ENCODE measurements at regions not wholly inside any gene's neighbourhood (a gene's known extent, or its start where the extent isn't known, plus 50 kb on each side); places are given as distances from the start of the nearest gene placed in this dataset.

DNA sequence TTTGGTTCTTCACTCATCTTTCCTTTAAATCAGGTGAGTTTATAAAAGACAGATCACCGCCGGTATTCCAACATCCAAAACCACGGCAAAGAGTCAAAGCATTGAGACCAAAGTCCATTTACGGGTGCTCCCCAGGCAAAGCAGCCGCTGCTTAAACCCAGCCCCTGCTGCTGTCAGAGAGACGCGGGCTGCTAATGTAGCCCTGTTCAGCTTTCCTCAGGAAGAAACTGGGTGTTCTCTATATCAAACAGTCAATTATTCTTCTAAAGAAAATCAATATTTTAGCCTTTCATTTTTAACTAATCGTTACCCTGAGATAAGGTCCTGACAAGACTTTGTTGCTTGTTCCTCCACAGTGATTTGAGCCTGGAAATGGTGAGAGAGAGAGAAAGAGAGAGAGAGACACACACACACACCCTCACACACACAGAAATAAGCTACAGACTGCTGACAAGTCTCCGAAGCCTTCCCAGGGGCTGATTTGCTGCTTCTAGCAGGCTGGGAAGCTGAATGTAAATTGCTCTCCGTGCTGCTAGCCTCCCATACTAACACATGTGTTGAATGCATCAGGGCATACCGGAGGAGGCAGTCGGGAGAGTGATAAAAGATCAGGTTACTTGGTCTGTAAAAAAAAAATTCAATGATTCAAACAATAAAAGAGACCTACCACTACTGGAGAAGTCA is 183.0 kb upstream of the ANK3 start:
- H3K4me1 ChIP-seq = no peaks in the 10 kb centered on the region
- H3K27me3 ChIP-seq = no peaks in the 10 kb centered on the region
- 8 to 20% methylated on average over 12 of the region's 12 CpGs for WGBS, 2 donors
- H3K27ac ChIP-seq = no peak overlapping the region
- no peaks in the 10 kb centered on the region for H3K9me3 ChIP-seq
- DNase-seq = peak; percentile 15
- no peaks in the 10 kb centered on the region for H3K36me3 ChIP-seq (ENCODE audit: low read depth, missing control alignments)
- intact Hi-C loops (cut with DNase I; ENCODE audit: low total_unique reads) = no loop called here
- H3K4me3 ChIP-seq = no peak overlapping the region
- TF ChIP-seq, protein P1, sequence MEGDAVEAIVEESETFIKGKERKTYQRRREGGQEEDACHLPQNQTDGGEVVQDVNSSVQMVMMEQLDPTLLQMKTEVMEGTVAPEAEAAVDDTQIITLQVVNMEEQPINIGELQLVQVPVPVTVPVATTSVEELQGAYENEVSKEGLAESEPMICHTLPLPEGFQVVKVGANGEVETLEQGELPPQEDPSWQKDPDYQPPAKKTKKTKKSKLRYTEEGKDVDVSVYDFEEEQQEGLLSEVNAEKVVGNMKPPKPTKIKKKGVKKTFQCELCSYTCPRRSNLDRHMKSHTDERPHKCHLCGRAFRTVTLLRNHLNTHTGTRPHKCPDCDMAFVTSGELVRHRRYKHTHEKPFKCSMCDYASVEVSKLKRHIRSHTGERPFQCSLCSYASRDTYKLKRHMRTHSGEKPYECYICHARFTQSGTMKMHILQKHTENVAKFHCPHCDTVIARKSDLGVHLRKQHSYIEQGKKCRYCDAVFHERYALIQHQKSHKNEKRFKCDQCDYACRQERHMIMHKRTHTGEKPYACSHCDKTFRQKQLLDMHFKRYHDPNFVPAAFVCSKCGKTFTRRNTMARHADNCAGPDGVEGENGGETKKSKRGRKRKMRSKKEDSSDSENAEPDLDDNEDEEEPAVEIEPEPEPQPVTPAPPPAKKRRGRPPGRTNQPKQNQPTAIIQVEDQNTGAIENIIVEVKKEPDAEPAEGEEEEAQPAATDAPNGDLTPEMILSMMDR (IDR thresholded peaks at IDR 0.05) = no peak
- no peak for TF ChIP-seq POLR2A (IDR thresholded peaks at IDR 0.05)

DNA sequence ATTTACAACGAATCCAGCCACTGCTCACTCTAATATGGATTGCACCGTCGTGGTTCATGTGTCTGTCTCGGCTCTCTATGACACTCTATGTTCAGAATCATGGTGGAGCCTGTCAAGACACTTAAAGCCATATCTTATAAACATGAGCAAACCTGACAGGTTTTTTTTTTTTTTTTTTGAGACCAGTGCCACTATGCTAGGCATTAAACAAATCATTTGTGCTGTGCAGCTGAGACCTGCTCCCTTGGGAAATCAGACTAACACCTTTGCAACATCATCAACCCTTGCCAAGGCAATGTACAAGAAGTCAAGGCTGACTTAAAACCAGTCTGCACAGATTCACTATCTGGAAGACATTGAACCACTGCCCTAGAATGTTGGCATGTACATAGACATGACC is 181.2 kb upstream of the ANK3 start:
- Histone ChIP-seq H3K36me3 (ENCODE audit: low read depth, missing control alignments) (no peaks in the 10 kb centered on the region), H3K4me3 (no peak overlapping the region), H3K9me3 (no peaks in the 10 kb centered on the region), H3K27ac (no peak overlapping the region), H3K27me3 (no peaks in the 10 kb centered on the region), H3K4me1 (no peaks in the 10 kb centered on the region)
- no peak for TF ChIP-seq POLR2A (IDR thresholded peaks at IDR 0.05)
- TF ChIP-seq, protein P1 (IDR thresholded peaks at IDR 0.05) = no peak
- DNase-seq = no peak
- WGBS, 2 donors = 89 to 97% methylated on average over 4 of the region's 4 CpGs
- intact Hi-C loops (cut with DNase I; ENCODE audit: low total_unique reads) = no loop called here

DNA sequence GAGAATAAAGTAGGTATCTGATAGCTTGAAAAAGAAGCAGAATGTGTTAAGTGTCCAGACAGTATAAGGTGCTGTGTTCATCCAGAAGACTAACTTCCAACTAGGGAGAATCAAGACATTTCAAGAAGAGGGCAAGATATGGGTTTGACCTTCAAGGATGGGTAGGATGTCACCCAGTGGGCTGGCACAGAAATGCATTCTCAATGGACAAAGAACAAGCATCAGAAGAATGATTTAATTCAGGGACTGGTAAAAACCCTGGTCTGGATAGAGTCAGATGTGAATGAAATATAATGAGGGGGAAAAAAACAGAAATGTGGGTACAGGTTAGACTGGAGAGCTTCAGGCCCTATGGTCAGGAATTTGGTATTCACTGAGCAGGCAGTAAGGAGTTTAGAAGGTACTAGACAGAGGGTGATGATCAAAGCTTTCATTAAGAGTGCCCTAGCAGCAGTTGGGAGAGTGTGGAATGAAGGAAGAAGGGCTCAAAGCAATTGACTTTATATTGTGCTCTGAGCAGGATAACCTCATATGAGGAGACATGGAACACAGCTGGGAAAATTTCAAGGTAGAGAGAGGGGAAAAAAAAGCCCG is 180.7 kb upstream of the ANK3 start:
- Histone ChIP-seq H3K27me3 (no peaks in the 10 kb centered on the region), H3K9me3 (no peaks in the 10 kb centered on the region), H3K4me1 (no peaks in the 10 kb centered on the region), H3K27ac (no peak overlapping the region), H3K36me3 (ENCODE audit: low read depth, missing control alignments) (no peaks in the 10 kb centered on the region), H3K4me3 (no peak overlapping the region)
- TF ChIP-seq, protein P1 (IDR thresholded peaks at IDR 0.05) = no peak
- no peak for TF ChIP-seq POLR2A (IDR thresholded peaks at IDR 0.05)
- WGBS, 2 donors = 75 to 81% methylated on average over 1 of the region's 1 CpG
- intact Hi-C loops (cut with DNase I; ENCODE audit: low total_unique reads) = no loop called here
- DNase-seq = no peak

DNA sequence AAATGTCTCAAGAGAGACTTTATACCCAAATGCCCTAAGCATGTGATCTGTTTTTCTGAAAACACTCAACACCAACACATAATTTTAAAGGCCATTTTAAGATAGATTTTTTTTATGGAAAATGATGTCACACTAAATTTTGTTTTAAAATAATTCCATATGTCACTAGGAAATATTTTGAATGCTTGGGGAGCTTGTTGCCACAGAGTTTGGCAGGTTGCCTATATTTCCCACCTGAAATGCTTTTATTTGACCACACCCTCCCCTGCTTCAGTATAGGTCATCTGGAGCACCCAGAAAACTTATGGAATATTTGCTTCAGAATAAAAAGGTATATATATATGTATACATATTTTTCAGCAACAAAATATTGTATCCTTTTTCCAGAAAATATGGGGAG is 180.0 kb upstream of the ANK3 start:
- Histone ChIP-seq H3K27ac (no peak overlapping the region), H3K27me3 (no peaks in the 10 kb centered on the region), H3K4me3 (no peak overlapping the region), H3K9me3 (no peaks in the 10 kb centered on the region), H3K4me1 (no peaks in the 10 kb centered on the region), H3K36me3 (ENCODE audit: low read depth, missing control alignments) (no peaks in the 10 kb centered on the region)
- no peak for DNase-seq
- intact Hi-C loops (cut with DNase I; ENCODE audit: low total_unique reads) = no loop called here
- TF ChIP-seq, protein P1 (IDR thresholded peaks at IDR 0.05) = no peak
- no peak for TF ChIP-seq POLR2A (IDR thresholded peaks at IDR 0.05)

DNA sequence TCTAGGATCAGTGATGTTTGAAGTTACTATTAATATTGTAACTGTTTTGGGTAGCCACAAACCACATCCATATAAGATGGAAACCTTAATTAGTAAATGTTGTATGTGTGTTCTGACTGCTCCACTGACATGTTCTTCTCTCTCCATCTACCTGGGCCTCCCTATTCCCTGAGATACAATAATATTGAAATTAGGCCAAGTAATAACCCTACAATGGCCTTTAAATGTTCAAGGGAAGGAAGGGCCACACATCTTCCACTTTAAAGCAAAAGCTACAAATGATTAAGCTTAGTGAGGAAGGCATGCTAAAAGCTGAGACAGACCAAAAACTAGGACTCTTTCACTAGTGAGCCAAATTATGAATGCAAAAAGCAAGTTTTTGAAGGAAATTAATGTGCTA is 176.4 kb upstream of the ANK3 start:
- no peaks in the 10 kb centered on the region for H3K36me3 ChIP-seq (ENCODE audit: low read depth, missing control alignments)
- no peaks in the 10 kb centered on the region for H3K4me1 ChIP-seq
- H3K27ac ChIP-seq = no peak overlapping the region
- no peaks in the 10 kb centered on the region for H3K27me3 ChIP-seq
- no peaks in the 10 kb centered on the region for H3K9me3 ChIP-seq
- no peak overlapping the region for H3K4me3 ChIP-seq
- TF ChIP-seq, protein P1 (IDR thresholded peaks at IDR 0.05) = no peak
- TF ChIP-seq POLR2A (IDR thresholded peaks at IDR 0.05) = no peak
- intact Hi-C loops (cut with DNase I; ENCODE audit: low total_unique reads) = no loop called here
- no peak for DNase-seq
